HEK293 (cell line): ENCODE measurements at regions not wholly inside any gene's neighbourhood (a gene's known extent, or its start where the extent isn't known, plus 50 kb on each side); places are given as distances from the start of the nearest gene placed in this dataset.

Experiments
- EGR2 ChIP-seq: fragments of 450-650 bp; formaldehyde crosslinking; IDR thresholded peaks from 2 replicates; pipeline ENCODE4 v1.5.1; 2016; ENCODE audit warnings: low read depth, missing biosample characterization, missing genetic modification characterization
- HOXA7 ChIP-seq: sonication (generic); formaldehyde crosslinking; IDR thresholded peaks from 2 replicates; pipeline ENCODE4 v1.8.1; 2022; ENCODE audit warnings: missing genetic modification reagents, borderline replicate concordance
- KLF10 ChIP-seq: fragments of 450-650 bp; IDR thresholded peaks from 2 replicates; pipeline ENCODE4 v1.5.1; 2018; ENCODE audit warnings: missing biosample characterization, mild to moderate bottlenecking, missing genetic modification characterization
- PBX3 ChIP-seq: sonication (generic); formaldehyde crosslinking; IDR thresholded peaks from 2 replicates; pipeline ENCODE4 v1.8.1; 2022; ENCODE audit warnings: mild to moderate bottlenecking, moderate library complexity, missing genetic modification reagents
- SP2 ChIP-seq: fragments of 450-650 bp; formaldehyde crosslinking; IDR thresholded peaks from 2 replicates; pipeline ENCODE4 v1.5.1; 2016; ENCODE audit warnings: missing biosample characterization, missing genetic modification characterization
- ZBTB10 ChIP-seq: fragments of 450-650 bp; formaldehyde crosslinking; IDR thresholded peaks from 2 replicates; pipeline ENCODE4 v1.5.1; 2016; ENCODE audit warnings: missing biosample characterization, missing genetic modification characterization
- ZBTB48 ChIP-seq: fragments of 450-650 bp; formaldehyde crosslinking; IDR thresholded peaks from 2 replicates; pipeline ENCODE4 v1.5.1; 2016; ENCODE audit warnings: missing biosample characterization, missing genetic modification characterization
- ZNF274 ChIP-seq, 2 experiments: fragments of 200-500 bp in 1 of 2; fragments of 450-650 bp in 1 of 2; sonication (Bioruptor generic) in 1 of 2; formaldehyde crosslinking in 1 of 2; IDR thresholded peaks; 2 replicates each; pipeline versions ENCODE4 v1.5.1 to v1.6.1; 2014 to 2016; ENCODE audit warnings: borderline replicate concordance in 1 of 2, inconsistent platforms in 1 of 2, low read length in 1 of 2, missing biosample characterization in 1 of 2, missing genetic modification characterization in 1 of 2
- ZNF404 ChIP-seq: fragments of 450-650 bp; formaldehyde crosslinking; IDR thresholded peaks from 2 replicates; pipeline ENCODE4 v1.5.1; 2017; ENCODE audit warnings: missing biosample characterization, missing genetic modification characterization
- ZNF580 ChIP-seq: fragments of 450-650 bp; formaldehyde crosslinking; IDR thresholded peaks from 2 replicates; pipeline ENCODE4 v1.5.1; 2016; ENCODE audit warnings: missing biosample characterization, missing genetic modification characterization
- ZNF624 ChIP-seq: fragments of 450-650 bp; formaldehyde crosslinking; IDR thresholded peaks from 2 replicates; pipeline ENCODE4 v1.5.1; 2017; ENCODE audit warnings: missing biosample characterization, missing genetic modification characterization
- TF ChIP-seq, protein P1 (sequence below): fragments of 450-650 bp; formaldehyde crosslinking; IDR thresholded peaks from 2 replicates; pipeline ENCODE4 v1.5.1; 2016; ENCODE audit warnings: missing biosample characterization, missing genetic modification characterization
- TF ChIP-seq, protein P2 (sequence below): fragments of 450-650 bp; formaldehyde crosslinking; IDR thresholded peaks from 2 replicates; pipeline ENCODE4 v1.5.1; 2016; ENCODE audit warnings: missing biosample characterization, missing genetic modification characterization
- TF ChIP-seq, protein P3 (sequence below): fragments of 450-650 bp; formaldehyde crosslinking; IDR thresholded peaks from 2 replicates; pipeline ENCODE4 v1.5.1; 2016; ENCODE audit warnings: missing biosample characterization, missing genetic modification characterization

DNA sequence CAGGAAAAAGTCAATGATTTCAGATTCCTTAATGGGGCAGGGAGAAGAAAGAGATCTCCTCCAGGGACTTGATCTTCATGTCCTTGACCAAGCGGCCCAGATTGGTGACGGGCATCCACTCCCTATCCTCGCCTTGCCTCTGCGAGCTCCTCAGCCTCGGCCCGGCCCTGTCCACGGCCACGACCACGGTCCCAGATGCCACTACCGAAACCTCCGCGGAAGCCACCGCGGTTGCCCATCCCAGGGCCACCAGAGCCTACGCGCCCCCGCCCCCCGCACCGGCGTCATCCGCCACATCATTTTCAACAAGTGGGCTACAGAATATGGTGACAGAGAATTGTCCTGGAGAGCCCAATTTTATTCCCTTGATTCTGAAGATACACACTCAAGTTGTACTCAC is 751.2 kb upstream of the PABPC4L start:
- TF ChIP-seq, protein P1, sequence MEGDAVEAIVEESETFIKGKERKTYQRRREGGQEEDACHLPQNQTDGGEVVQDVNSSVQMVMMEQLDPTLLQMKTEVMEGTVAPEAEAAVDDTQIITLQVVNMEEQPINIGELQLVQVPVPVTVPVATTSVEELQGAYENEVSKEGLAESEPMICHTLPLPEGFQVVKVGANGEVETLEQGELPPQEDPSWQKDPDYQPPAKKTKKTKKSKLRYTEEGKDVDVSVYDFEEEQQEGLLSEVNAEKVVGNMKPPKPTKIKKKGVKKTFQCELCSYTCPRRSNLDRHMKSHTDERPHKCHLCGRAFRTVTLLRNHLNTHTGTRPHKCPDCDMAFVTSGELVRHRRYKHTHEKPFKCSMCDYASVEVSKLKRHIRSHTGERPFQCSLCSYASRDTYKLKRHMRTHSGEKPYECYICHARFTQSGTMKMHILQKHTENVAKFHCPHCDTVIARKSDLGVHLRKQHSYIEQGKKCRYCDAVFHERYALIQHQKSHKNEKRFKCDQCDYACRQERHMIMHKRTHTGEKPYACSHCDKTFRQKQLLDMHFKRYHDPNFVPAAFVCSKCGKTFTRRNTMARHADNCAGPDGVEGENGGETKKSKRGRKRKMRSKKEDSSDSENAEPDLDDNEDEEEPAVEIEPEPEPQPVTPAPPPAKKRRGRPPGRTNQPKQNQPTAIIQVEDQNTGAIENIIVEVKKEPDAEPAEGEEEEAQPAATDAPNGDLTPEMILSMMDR (tag by site-specific recombination) = no peak
- TF ChIP-seq ZNF580 (tag by site-specific recombination) = no peak
- TF ChIP-seq PBX3 (CRISPR knock-in tag) = no peak
- no peak for TF ChIP-seq ZBTB10 (tag by site-specific recombination)
- TF ChIP-seq, protein P2, sequence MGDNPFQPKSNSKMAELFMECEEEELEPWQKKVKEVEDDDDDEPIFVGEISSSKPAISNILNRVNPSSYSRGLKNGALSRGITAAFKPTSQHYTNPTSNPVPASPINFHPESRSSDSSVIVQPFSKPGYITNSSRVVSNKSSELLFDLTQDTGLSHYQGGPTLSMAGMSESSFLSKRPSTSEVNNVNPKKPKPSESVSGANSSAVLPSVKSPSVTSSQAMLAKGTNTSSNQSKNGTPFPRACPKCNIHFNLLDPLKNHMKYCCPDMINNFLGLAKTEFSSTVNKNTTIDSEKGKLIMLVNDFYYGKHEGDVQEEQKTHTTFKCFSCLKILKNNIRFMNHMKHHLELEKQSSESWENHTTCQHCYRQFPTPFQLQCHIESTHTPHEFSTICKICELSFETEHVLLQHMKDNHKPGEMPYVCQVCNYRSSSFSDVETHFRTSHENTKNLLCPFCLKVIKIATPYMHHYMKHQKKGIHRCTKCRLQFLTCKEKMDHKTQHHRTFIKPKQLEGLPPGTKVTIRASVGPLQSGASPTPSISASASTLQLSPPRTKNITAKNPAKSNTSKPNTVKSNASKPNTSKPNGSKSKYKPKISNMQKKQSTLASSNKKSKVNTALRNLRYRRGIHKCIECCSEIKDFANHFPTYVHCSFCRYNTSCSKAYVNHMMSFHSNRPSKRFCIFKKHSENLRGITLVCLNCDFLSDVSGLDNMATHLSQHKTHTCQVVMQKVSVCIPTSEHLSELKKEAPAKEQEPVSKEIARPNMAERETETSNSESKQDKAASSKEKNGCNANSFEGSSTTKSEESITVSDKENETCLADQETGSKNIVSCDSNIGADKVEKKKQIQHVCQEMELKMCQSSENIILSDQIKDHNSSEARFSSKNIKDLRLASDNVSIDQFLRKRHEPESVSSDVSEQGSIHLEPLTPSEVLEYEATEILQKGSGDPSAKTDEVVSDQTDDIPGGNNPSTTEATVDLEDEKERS (tag by site-specific recombination) = no peak
- no peak for TF ChIP-seq ZNF624 (tag by site-specific recombination)
- no peak for TF ChIP-seq ZNF404 (tag by site-specific recombination)
- no peak for TF ChIP-seq ZNF274 (IDR thresholded peaks at IDR 0.05; ENCODE audit: low read length)
- no peak for TF ChIP-seq ZNF274 (tag by site-specific recombination; IDR thresholded peaks at IDR 0.05; ENCODE audit: borderline replicate concordance)
- no peak for TF ChIP-seq EGR2 (tag by site-specific recombination)
- no peak for TF ChIP-seq ZBTB48 (tag by site-specific recombination)
- TF ChIP-seq, protein P3, sequence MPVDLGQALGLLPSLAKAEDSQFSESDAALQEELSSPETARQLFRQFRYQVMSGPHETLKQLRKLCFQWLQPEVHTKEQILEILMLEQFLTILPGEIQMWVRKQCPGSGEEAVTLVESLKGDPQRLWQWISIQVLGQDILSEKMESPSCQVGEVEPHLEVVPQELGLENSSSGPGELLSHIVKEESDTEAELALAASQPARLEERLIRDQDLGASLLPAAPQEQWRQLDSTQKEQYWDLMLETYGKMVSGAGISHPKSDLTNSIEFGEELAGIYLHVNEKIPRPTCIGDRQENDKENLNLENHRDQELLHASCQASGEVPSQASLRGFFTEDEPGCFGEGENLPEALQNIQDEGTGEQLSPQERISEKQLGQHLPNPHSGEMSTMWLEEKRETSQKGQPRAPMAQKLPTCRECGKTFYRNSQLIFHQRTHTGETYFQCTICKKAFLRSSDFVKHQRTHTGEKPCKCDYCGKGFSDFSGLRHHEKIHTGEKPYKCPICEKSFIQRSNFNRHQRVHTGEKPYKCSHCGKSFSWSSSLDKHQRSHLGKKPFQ = no peak
- no peak for TF ChIP-seq SP2
- TF ChIP-seq KLF10 (tag by site-specific recombination) = no peak
- TF ChIP-seq HOXA7 (CRISPR knock-in tag) = no peak
